Panc1 (cell line): ENCODE measurements at regions not wholly inside any gene's neighbourhood (a gene's known extent, or its start where the extent isn't known, plus 50 kb on each side); places are given as distances from the start of the nearest gene placed in this dataset.

Source experiments
- CTCF ChIP-seq: fragments of 450-650 bp; IDR thresholded peaks from 2 replicates; pipeline ENCODE4 v1.5.1; 2017; ENCODE audit warnings: mild to moderate bottlenecking
- POLR2AphosphoS5 ChIP-seq: IDR thresholded peaks from 2 replicates; pipeline ENCODE4 v1.6.1; 2012; ENCODE audit warnings: mild to moderate bottlenecking, low read depth, low read length, moderate library complexity
- REST ChIP-seq, 2 experiments: IDR thresholded peaks; 2 replicates each; pipeline ENCODE4 v1.6.1; 2011 to 2012; ENCODE audit warnings: low read depth in 2 of 2, control low read depth in 1 of 2, low read length in 1 of 2, mild to moderate bottlenecking in 1 of 2, moderate library complexity in 1 of 2; ENCODE audit not compliant: insufficient read depth in 1 of 2

GRCh38 chr2:194223218-194223617 is 1433.8 kb upstream of the SLC39A10 start:
- TF ChIP-seq CTCF (no peak), POLR2AphosphoS5 (no peak), REST (IDR thresholded peaks at IDR 0.05; ENCODE audit: insufficient read depth in 1 of 2, low read depth in 2 of 2, low read length in 1 of 2) (no peak)
